Lower leg skin (tissue), 3 donors: ENCODE measurements at regions not wholly inside any gene's neighbourhood (a gene's known extent, or its start where the extent isn't known, plus 50 kb on each side); places are given as distances from the start of the nearest gene placed in this dataset.

Experiments
- POLR2A ChIP-seq, 2 donors: fragments of 450-650 bp; IDR thresholded peaks; one replicate each; pipeline ENCODE4 v1.6.1; 2016 to 2017; ENCODE audit warnings: antibody characterized with exemption in 2 of 2, mild to moderate bottlenecking in 1 of 2, moderate library complexity in 1 of 2
- TF ChIP-seq, protein P1 (sequence below), 3 donors: fragments of 450-650 bp; IDR thresholded peaks; one replicate each; pipeline ENCODE4 v1.5.1; 2016; ENCODE audit warnings: antibody characterized with exemption in 3 of 3, mild to moderate bottlenecking in 3 of 3, moderate library complexity in 2 of 3

DNA sequence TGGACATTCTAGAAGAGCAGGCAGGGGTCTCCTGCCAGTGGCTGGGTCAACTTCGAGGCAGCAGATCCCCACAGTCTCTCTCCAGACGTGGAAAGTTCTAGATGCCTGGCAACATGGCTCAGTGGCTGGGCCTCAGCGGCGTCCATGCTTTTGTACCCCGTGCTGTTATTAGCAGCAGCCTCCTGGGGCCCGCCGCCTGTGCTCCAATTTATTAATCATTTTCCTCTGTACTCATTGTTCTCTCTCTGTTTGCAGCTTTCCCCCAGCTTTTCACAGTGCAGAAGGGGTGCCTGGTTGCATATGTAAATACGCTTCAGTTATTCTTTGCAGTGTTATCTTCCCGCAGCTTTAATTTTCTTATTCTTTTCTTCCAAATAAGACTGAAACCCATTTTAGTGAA lies 515.1 kb downstream of the TBC1D22A start:
- TF ChIP-seq, protein P1, sequence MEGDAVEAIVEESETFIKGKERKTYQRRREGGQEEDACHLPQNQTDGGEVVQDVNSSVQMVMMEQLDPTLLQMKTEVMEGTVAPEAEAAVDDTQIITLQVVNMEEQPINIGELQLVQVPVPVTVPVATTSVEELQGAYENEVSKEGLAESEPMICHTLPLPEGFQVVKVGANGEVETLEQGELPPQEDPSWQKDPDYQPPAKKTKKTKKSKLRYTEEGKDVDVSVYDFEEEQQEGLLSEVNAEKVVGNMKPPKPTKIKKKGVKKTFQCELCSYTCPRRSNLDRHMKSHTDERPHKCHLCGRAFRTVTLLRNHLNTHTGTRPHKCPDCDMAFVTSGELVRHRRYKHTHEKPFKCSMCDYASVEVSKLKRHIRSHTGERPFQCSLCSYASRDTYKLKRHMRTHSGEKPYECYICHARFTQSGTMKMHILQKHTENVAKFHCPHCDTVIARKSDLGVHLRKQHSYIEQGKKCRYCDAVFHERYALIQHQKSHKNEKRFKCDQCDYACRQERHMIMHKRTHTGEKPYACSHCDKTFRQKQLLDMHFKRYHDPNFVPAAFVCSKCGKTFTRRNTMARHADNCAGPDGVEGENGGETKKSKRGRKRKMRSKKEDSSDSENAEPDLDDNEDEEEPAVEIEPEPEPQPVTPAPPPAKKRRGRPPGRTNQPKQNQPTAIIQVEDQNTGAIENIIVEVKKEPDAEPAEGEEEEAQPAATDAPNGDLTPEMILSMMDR (IDR thresholded peaks at IDR 0.05), result no peak
- TF ChIP-seq POLR2A (IDR thresholded peaks at IDR 0.05), result no peak
